NCI-H460 (cell line): ENCODE measurements at regions not wholly inside any gene's neighbourhood (a gene's known extent, or its start where the extent isn't known, plus 50 kb on each side); places are given as distances from the start of the nearest gene placed in this dataset.
"Not testable (repeated sequence)": the region's sequence is repeated elsewhere in the genome, so short reads cannot be mapped to it uniquely, and the experiment has no call there.

Source experiments
- DNase-seq: peaks from one replicate; pipeline ENCODE4 v3.0.0-alpha.2; 2016; ENCODE audit warnings: low read depth; ENCODE audit errors: extremely low read depth

DNA sequence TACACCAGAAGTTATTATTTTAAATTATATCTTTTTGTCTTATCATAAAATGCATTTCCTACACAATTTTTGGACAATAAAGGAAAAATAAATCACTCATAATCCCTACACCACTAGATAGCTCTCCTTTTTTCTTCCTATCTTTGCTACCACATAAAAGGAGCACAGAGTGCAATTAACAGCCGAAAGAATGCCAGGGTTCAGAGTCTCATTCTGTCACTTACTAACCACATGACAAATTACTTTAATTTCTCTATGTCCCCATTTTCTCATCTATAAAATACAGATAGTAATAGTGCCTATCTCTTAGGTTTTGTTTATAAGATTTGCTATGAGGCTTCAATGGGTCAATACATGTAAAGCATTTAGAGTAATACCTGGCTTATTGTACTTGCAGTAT is 158.7 kb upstream of the GRIN3A start:
- DNase-seq, result no peak

DNA sequence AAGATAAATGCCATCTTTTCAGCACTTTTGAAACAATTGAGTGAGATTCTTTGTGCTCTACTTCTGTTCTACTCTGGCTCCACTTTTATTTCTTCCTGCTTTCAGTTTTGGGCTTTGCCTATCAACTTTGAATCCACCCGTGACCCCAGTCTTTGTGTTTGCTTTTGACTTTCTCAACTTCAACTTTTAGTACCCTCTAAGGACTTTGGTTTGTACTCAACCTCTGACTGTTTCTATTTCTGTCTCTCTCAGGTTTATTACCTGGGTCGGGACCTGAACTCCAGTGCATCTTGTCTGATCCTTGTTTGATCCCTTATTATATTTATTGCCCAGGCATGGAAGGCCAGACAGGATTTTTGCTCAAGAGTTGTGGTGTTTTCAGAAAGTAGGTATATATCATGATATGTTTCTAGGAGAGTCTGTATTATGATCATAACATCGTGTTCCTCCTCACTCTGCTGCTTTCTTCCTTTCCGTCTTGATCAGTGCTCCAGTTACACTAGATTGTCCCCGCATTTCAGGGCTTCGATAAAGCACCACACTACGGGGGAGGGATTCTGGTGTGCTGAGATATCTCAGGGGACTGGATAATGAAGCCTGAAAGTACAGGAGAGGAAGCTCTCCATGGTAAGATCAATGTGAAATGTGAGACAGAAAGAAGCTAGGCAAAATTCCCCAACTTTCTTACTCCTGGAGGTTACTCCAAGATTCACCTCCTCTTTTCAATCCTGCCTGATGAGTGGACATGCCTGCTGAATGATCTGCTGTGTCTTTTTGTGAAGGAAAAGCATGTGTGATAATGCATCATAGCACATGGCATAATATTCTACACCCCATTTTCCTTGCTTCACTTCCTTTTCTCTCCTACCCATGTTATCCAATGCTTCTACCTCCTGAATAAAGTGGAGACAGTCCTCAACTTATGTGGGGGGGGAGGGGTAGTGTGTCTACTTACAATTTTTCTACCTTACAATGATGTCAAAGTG is 155.5 kb upstream of the GRIN3A start:
- DNase-seq, result no peak

DNA sequence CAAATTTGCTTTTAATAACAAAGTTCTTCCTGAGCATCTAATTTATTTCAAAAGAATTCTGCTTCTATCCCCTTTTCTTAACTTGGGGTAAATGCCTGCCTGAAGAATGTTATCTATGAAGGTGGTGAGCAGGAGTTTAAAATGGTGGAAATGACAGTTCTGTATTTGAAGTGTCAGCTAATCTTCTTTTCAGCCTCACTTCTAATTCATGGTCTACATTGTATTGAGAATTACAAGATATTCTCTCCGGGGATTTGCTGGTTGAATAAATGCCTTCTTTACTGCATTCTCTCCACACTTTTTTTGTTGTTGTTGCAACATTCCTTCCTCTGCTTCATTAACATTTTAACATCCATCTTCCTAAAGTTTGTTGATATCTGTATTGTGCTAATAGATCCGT is 143.1 kb upstream of the GRIN3A start:
- no peak for DNase-seq

DNA sequence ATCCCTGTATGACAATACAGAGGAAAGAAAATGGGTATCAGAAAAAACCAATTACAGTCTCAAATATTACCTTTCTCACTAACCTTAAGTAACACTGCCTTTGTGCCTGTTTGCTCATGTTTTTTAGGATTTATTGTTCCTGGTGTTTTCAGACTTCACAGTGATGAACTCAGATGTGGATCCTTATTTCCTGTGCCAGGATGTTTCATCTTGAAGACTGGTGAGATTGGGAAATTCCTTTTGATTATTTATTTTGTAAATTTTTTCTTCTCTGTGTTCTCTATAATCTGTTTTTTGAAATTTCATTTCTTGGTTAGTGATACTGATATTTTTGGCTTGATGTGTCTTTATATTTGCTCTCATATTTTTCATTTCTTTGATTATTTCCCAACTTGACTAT is 142.4 kb upstream of the GRIN3A start:
- no peak for DNase-seq

DNA sequence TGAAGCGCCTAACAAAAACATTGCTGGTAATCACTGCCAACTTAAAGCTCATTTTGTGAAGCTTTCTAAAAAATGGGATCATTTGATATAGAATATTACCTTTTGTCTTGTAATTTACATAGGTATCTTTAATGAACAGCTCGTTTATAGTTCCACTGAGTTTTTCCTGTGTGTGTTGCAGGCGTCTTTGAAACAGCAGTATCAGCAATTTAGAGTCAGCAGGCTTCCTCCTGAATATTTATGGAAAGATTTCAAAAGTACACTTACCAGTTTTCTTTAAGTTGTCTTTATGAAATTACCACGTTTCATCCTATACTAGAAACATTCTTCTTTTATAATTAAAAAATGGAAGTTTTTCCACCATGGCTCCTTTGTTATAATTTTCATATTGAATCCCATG is 140.3 kb upstream of the GRIN3A start:
- no peak for DNase-seq

DNA sequence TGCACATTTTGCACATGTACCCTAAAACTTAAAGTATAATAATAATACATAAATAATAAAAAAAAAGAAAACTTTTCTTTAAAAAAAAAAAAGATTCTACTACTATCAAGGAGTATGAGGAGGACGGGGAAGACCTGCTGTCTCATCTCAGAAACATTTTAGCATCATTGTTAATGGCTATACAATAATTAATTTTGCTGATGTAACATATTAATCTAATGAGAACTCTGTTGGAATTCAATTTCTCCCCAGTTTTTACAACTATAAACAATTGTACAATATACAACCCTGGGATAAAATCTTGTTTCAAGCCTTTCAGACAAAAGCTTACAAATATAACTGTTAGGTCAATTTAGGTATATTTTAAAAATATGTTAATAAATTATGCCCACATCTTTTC is 139.0 kb upstream of the GRIN3A start:
- no peak for DNase-seq

DNA sequence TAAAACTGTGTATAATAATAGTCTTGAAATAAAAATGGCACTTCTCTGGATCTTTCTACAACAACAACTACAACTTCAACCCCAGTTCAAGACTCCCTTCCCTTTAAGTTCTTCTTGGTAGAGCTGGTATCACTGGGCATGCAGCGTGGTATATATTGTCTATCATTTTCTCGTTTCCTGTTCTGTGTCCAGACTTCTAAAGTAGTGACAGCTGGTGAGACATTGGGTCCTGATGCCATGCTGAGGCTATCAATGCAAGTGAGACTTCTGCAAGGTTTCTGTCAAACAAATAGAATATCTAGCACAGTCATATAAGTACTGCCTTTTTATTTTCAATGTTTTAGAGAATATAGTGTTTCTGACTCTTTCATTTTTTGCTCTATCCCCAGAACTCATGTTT is 123.0 kb upstream of the GRIN3A start:
- no peak for DNase-seq

DNA sequence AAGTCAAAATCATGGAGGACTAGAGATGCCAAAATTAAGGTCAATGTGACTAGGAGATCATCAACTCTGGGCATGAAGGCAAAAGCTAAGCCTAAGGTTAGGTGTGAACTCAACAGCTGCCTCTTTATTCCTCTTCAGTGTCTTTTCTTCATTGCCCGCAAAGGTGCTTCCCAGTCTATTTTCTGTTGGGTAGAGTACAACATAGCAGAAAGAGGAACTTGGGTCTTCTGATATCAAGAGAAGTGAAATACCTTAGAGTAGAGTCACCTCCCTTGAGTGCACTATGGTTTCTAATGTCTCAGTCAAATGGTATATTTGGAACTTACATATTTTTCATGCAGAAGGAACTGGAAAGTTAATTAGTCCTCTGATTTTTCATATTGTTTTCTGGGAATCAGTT is 122.5 kb upstream of the GRIN3A start:
- no peak for DNase-seq

DNA sequence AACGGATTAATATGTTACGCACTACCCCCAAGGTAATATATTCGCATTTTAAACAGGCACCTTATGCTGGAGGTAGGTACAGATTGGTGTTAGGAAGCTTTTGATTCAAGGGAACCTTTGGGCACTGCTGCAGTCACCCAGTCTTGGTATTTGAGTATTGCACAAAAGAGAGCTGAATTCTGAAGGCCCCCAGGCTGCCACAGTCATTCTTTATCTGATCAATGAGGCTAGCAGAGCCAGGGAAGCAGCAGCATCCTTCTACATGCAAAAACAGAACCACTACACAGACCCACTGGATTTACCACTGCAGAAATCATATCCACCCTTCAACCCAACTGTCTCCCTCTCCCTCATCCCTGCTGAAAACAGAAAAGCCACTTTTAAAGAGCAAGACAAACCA is 121.2 kb upstream of the GRIN3A start:
- DNase-seq, result no peak

DNA sequence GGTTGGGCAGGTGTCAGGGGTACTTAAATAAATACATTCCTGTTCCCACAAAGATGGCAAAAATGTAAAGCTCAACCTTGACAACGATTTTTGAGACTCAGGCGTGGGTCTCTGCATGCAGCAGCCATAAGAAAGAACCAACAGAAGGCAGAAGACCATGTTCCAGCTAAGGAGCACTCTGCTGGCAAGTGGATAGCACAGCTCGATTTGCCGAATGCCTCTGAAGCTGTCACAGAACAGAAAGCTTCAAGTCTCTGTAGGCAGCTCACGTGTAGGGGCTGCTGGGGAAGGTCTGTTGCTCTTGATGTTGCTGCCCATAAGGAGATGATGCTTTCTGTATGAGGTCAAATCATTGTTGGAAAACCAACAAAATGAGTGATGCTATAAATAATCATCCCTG is 119.6 kb upstream of the GRIN3A start:
- no peak for DNase-seq

DNA sequence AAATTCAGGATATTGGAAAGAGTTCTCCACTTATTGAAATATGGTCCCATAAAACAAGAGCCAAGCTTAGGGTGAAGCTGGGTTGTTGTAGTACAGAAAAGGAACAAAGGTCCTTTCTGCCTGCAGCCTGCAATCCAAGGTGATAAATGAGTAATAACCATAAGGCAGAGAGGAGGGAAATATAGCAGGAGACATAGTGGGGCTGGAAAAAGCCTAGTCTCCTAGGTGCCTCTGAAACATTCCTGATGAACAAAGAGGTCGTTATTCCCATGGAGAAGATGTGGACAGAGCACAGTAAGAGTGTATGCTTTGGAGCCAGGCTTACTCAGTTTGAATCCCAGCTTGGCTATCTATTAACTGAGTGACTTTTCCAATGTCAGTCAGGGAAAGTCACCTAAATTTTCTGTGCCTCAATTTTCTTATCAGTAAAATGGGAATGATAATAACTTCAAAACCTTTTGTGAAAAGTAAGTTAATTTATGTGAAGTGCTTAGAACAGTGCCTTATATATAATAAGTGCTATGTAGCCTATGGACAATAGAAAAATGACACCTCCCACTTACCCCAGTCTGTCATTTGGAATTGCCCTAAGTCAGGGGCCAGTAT is 110.8 kb upstream of the GRIN3A start:
- no peak for DNase-seq

DNA sequence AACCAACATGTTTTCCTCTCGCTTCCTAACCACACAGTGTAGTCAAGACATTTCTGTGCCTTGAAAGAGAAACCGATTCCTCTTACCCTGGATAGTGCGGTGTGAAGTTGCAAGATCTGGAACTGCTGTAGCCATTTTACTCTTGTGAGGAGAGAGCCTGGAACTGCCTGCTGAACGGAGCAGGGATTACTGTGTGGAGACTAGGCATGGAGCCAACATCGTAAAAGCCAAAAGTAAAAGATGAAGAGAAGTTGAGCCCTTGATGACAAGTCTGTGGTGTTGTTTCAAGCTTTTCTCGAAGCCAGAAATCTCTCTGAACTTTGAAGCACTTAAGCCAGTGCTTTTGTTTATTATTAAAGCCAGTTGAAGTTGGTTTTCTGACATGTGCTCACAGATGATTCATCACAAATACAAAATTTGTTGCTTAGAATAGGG is 110.1 kb upstream of the GRIN3A start:
- DNase-seq, result no peak

DNA sequence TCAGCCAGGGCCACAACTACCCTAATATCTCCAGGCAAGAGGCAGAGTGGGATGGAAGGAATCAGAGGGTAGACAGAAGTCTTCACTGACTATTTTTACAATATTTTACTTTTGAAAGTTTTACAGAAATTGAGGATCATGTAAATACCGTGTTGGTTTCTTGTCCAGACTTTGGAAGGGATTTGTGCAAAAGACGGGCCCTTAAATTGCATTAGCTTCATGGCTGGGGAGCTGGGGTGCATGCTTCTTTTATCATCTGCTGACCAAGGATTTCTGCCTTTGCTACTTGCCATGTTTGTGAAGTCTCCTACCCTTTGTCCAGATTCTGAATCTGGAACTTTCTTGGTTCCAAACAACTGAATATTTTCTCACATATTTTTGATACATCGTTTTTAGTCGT is 107.7 kb upstream of the GRIN3A start:
- no peak for DNase-seq

DNA sequence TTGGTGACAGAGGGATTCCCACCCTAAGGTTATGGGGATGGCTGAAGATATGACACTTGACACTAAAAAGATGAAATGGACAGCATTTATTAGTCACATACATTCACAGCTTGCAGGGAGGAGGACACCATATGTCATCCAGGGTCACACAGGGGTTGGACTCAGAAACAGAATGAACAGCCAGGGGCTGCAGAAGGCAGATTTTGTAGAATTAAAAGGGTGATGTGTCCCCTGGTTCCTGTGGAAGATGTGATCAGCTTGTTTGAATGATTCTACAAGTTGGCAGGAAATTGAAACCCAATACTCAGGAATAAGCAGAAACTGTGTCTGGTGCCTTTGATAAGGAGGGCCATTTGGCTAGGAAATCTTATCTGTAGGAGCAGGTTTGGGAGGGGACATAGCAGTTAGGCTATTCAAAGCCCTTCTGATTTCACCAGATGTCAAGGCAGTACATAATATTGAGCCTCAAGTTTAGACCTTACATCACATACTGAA is 102.3 kb upstream of the GRIN3A start:
- no peak for DNase-seq

DNA sequence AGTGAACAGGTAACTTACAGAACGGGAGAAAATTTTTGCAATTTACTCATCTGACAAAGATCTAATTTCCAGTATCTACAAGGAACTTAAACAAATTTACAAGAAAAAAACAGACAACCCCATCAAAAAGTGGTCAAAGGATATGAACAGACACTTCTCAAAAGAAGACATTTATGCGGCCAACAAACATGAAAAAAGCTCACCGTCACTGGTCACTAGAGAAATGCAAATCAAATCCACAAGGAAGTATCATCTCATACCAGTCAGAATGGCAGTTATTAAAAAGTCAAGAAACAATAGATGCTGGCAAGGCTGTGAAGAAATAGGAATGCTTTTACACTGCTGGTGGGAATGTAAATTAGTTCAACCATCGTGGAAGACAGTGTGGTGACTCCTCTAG is 100.5 kb upstream of the GRIN3A start:
- not testable (repeated sequence) for DNase-seq

DNA sequence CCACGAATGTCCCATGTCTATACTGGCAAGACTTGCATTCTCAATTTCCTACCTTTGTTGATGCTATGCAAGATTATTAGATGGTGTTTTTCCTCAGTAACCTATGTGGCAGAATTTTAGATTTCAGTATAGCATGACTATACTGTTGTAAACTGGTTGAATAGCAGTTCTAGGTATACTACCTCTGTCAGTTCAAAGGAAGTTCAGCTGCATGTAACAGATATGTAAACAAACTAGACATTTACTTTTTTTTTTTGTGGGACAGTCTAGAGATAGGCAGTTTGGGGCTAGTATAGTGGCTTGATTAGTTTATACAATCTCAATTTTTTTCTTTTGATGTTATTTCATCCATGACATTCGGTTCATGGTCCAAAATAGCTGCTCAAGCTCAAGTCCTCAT is 97.6 kb upstream of the GRIN3A start:
- no peak for DNase-seq

DNA sequence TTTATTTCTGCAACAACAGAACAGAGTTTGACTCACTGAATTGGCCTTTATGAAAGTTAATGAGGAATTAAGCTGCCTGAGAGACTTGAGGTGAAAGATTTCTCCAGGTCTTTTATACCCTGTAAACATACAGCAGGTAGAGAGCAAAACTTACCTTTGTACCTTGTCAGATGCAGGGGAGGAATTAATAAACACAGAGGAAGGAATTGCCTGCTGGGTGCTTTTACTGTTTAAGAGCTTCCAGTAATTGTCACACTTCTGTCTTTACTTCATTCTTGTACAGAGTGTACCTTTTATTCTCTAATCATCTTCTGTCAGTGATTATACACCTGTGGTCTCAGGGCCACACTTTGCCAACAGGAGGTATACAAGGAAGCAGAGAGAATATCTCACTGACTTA is 94.0 kb upstream of the GRIN3A start:
- no peak for DNase-seq

DNA sequence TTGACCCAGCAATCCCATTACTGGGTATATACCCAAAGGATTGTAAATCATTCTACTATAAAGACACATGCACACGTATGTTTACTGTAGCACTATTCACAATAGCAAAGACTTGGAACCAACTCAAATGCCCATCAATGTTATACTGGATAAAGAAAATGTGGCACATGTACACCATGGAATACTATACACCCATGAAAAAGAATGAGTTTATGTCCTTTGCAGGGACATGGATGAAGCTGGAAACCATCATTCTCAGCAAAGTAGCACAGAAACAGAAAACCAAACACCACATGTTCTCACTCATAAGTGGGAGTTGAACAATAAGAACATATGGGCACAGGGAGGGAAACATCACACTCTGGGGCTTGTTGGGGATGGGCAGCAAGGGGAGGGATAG is 83.0 kb upstream of the GRIN3A start:
- not testable (repeated sequence) for DNase-seq

DNA sequence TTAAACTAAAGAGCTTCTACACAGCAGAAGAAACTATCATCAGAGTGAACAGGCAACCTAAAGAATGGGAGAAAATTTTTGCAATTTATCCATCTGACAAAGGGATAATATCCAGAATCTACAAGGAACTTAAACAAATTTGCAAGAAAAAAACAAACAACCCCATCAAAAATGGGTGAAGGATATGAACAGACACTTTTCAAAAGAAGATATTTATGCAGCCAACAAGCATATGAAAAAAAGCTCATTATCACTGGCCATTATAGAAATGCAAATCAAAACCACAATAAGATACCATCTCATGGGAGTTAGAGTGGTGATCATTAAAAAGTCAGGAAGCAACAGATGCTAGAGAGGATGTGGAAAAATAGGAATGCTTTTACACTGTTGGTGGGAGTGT is 82.5 kb upstream of the GRIN3A start:
- not testable (repeated sequence) for DNase-seq

DNA sequence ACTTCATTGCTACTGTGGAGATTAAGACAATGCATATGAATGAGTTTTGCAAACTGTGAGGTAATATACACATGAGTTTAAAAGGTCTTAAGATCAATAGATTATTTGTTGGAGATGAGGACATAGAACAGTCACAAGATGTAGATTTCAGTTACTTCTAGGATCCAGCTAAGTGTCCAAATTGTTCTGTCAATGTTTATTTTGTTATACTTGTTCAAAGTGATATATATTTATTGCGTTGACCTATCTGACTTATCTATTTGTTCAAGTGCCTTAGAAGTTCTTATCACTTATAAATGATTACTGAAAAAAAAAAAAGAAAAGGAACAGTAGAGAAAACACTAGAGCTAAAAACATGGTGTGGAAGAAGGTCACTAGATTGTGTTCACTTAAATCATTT is 75.6 kb upstream of the GRIN3A start:
- DNase-seq, result no peak

DNA sequence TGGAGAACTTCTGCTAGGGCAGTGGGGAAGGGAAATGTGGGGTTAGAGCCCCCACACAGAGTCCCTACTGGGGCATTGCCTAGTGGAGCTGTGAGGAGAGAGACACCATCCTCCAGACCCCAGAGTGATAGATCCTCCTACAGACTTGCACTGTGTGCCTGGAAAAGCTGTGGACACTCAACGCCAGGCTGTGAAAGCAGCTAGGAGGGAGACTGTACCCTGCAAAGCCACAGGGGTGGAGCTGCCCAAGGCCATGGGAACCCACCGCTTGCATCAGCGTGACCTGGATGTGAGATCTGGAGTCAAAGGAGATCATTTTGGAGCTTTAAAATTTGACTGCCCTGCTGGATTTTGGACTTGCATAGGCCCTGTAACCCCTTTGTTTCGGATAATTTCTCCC is 69.4 kb upstream of the GRIN3A start:
- DNase-seq, result not testable (repeated sequence)

DNA sequence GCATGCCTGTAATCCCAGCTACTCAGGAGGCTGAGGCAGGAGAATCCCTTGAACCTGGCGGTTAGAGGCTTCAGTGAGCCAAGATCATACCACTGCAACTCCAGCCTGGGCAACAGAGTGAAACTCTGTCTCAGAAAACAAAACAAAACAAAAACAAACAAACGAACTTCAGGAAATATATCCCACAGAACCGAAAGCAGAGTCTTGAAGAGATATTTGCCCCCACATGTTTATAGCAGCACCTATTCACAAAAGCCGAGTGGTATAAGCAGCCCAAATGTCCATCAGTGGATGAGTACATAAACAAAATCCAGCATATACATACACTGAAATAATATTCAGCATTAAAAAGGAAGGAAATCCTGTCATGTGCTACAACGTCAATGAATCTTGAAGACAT is 57.6 kb upstream of the GRIN3A start:
- DNase-seq, result no peak
